BLaER1 treated with 17β-estradiol and CSF1 and Interleukin-3, amounts not matched to agents 10 nM and 100 nM (cell line): ENCODE measurements at regions not wholly inside any gene's neighbourhood (a gene's known extent, or its start where the extent isn't known, plus 50 kb on each side); places are given as distances from the start of the nearest gene placed in this dataset.

Experiments
- H3K27ac ChIP-seq, 11 experiments: shearing (Covaris generic); formaldehyde crosslinking; 2 replicates each; pipeline ENCODE4 v1.8.1; 2022
- H3K27me3 ChIP-seq, 11 experiments: shearing (Covaris generic); formaldehyde crosslinking; 2 replicates each; pipeline ENCODE4 v1.8.1; 2022
- H3K36me3 ChIP-seq, 11 experiments: shearing (Covaris generic); formaldehyde crosslinking; 2 replicates each; pipeline ENCODE4 v1.8.1; 2022
- H3K4me1 ChIP-seq, 10 experiments: shearing (Covaris generic); formaldehyde crosslinking; 2 replicates each; pipeline ENCODE4 v1.8.1; 2022
- H3K4me2 ChIP-seq, 11 experiments: shearing (Covaris generic); formaldehyde crosslinking; 2 replicates each; pipeline ENCODE4 v1.8.1; 2022
- H3K4me3 ChIP-seq, 10 experiments: shearing (Covaris generic); formaldehyde crosslinking; 2 replicates each; pipeline ENCODE4 v1.8.1; 2022
- H3K9ac ChIP-seq, 11 experiments: shearing (Covaris generic); formaldehyde crosslinking; 2 replicates each; pipeline ENCODE4 v1.8.1; 2022
- H3K9me3 ChIP-seq, 11 experiments: shearing (Covaris generic); formaldehyde crosslinking; replicated peaks in 1 of 11; 2 replicates each; pipeline ENCODE4 v1.8.1; 2022
- H4K20me1 ChIP-seq, 11 experiments: shearing (Covaris generic); formaldehyde crosslinking; 2 replicates each; pipeline ENCODE4 v1.8.1; 2022
- Cebpa-rat ChIP-seq, 11 experiments: shearing (Covaris generic); IDR thresholded peaks; 2 replicates each; pipeline ENCODE4 v1.8.1; 2022

DNA sequence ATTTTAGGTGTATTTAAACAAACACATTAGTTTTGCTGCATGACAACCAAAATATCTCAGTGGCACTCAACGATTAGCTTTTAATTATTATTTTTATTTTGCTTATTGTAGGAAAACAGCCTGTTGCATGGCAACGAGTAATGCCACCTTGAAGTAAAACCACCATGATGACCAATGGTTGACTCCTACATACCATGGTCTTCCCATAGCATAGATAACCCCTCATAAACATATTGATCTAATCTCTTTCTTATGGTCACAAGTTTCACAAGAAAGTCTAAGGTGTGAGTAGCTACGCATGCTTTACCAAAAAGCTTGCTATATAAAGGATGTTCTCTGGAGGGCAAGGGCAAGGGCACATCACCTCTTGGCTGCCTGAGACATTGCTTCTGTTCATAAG, 61.5 kb upstream of the PTBP2 start:
- Histone ChIP-seq H3K27me3 (no peaks in the 10 kb centered on the region), H4K20me1 (no peaks in the 10 kb centered on the region), H3K27ac (no peak overlapping the region), H3K4me2 (no peak overlapping the region), H3K4me1 (no peaks in the 10 kb centered on the region), H3K9ac (no peak overlapping the region), H3K9me3 (peaks cover 0 to 18% (median 0%) of the 10 kb centered on the region in 11 experiments; a peak in 4 of 22 replicates), H3K4me3 (no peak overlapping the region), H3K36me3 (no peaks in the 10 kb centered on the region)
- TF ChIP-seq Cebpa-rat (IDR thresholded peaks at IDR 0.05): no peak

GRCh38 chr1:96660503-96660902, 61.1 kb upstream of the PTBP2 start:
- Histone ChIP-seq H3K9me3 (peaks cover 0 to 18% (median 0%) of the 10 kb centered on the region in 11 experiments; a peak in 4 of 22 replicates), H3K27me3 (no peaks in the 10 kb centered on the region), H3K4me3 (no peak overlapping the region), H3K36me3 (no peaks in the 10 kb centered on the region), H3K27ac (no peak overlapping the region), H4K20me1 (no peaks in the 10 kb centered on the region), H3K9ac (no peak overlapping the region), H3K4me1 (no peaks in the 10 kb centered on the region), H3K4me2 (no peak overlapping the region)
- no peak for TF ChIP-seq Cebpa-rat (IDR thresholded peaks at IDR 0.05)
